CD1c-positive myeloid dendritic cell (primary cell): ENCODE measurements at regions not wholly inside any gene's neighbourhood (a gene's known extent, or its start where the extent isn't known, plus 50 kb on each side); places are given as distances from the start of the nearest gene placed in this dataset.
"Not testable (repeated sequence)": the region's sequence is repeated elsewhere in the genome, so short reads cannot be mapped to it uniquely, and the experiment has no call there.

ENCODE experiments used
- DNase-seq: peaks from one replicate; pipeline ENCODE4 v3.0.0-alpha.2; 2016; ENCODE audit errors: extremely low spot score

- DNase-seq = no peak
Observed at GRCh38 chr16:7962091-7962879, 628.0 kb downstream of the TMEM114 start.

GRCh38 chr16:7957151-7957550, 624.5 kb downstream of the RBFOX1 start:
- no peak for DNase-seq

GRCh38 chr16:7953360-7953759, 620.7 kb downstream of the RBFOX1 start:
- no peak for DNase-seq

GRCh38 chr16:7946142-7946541, 613.5 kb downstream of the RBFOX1 start:
- no peak for DNase-seq

- no peak for DNase-seq
Observed at GRCh38 chr16:7938175-7938574, 605.5 kb downstream of the RBFOX1 start.

- no peak for DNase-seq
Observed at GRCh38 chr16:7921345-7921744, 588.7 kb downstream of the RBFOX1 start.

GRCh38 chr16:7919782-7920181, 587.1 kb downstream of the RBFOX1 start:
- DNase-seq = no peak

GRCh38 chr16:7914748-7915147, 582.1 kb downstream of the RBFOX1 start:
- DNase-seq = no peak

- no peak for DNase-seq
Observed at GRCh38 chr16:7912132-7912531, 579.5 kb downstream of the RBFOX1 start.

GRCh38 chr16:7910116-7910515, 577.5 kb downstream of the RBFOX1 start:
- DNase-seq = no peak

- DNase-seq = no peak
Observed at GRCh38 chr16:7888411-7888810, 555.8 kb downstream of the RBFOX1 start.

- DNase-seq = no peak
Observed at GRCh38 chr16:7887316-7887715, 554.7 kb downstream of the RBFOX1 start.

- DNase-seq = no peak
Observed at GRCh38 chr16:7871979-7872378, 539.3 kb downstream of the RBFOX1 start.

- DNase-seq = no peak
Observed at GRCh38 chr16:7871371-7871770, 538.7 kb downstream of the RBFOX1 start.

- no peak for DNase-seq
Observed at GRCh38 chr16:7867831-7868230, 535.2 kb downstream of the RBFOX1 start.

GRCh38 chr16:7866144-7866543, 533.5 kb downstream of the RBFOX1 start:
- no peak for DNase-seq

- DNase-seq = not testable (repeated sequence)
Observed at GRCh38 chr16:7865393-7865792, 532.7 kb downstream of the RBFOX1 start.

GRCh38 chr16:7861891-7862582, 529.4 kb downstream of the RBFOX1 start:
- no peak for DNase-seq

GRCh38 chr16:7853197-7853596, 520.6 kb downstream of the RBFOX1 start:
- no peak for DNase-seq

GRCh38 chr16:7849841-7850240, 517.2 kb downstream of the RBFOX1 start:
- no peak for DNase-seq

- DNase-seq = no peak
Observed at GRCh38 chr16:7843261-7843660, 510.6 kb downstream of the RBFOX1 start.

GRCh38 chr16:7839568-7839967, 506.9 kb downstream of the RBFOX1 start:
- no peak for DNase-seq

GRCh38 chr16:7834771-7835431, 502.3 kb downstream of the RBFOX1 start:
- no peak for DNase-seq
